Right lobe of liver (tissue), 6 donors: ENCODE measurements at regions not wholly inside any gene's neighbourhood (a gene's known extent, or its start where the extent isn't known, plus 50 kb on each side); places are given as distances from the start of the nearest gene placed in this dataset.

Experiments used
- ATAC-seq, 4 donors: fragments of 200-7000 bp; cut with Tn5 transposase; one replicate each; pipeline ENCODE4 v1.9.1; 2020; ENCODE audit warnings: mild to moderate bottlenecking in 4 of 4, moderate library complexity in 4 of 4
- DNase-seq, 3 donors: peaks; one replicate each; pipeline ENCODE4 v3.0.0-alpha.2; 2020
- H3K27ac ChIP-seq, 3 donors: fragments of 200-600 bp; one replicate each; pipeline ENCODE4 v1.8.0; 2022
- H3K27me3 ChIP-seq, 2 donors: fragments of 200-600 bp; one replicate each; pipeline ENCODE4 v1.8.0; 2022
- H3K36me3 ChIP-seq, 4 donors: fragments of 200-600 bp; sonication (generic) in 1 of 4; one replicate each; pipeline versions ENCODE4 v1.5.1 to v1.8.0; 2017 to 2022; ENCODE audit warnings: control low read depth in 1 of 4
- H3K4me1 ChIP-seq, 4 donors: fragments of 200-600 bp; sonication (generic) in 1 of 4; one replicate each; pipeline versions ENCODE4 v1.5.1 to v1.8.0; 2017 to 2022; ENCODE audit warnings: control low read depth in 1 of 4
- H3K4me3 ChIP-seq, 3 donors: fragments of 200-600 bp; one replicate each; pipeline ENCODE4 v1.8.0; 2022
- H3K9me3 ChIP-seq, 4 donors: fragments of 200-600 bp; sonication (generic) in 1 of 4; one replicate each; pipeline versions ENCODE4 v1.5.1 to v1.8.0; 2017 to 2022; ENCODE audit warnings: control low read depth in 1 of 4
- CTCF ChIP-seq, 4 donors: fragments of 200-600 bp in 3 of 4; fragments of 450-650 bp in 1 of 4; IDR thresholded peaks; one replicate each; pipeline versions ENCODE4 v1.5.1 to v1.8.0; 2016 to 2022; ENCODE audit warnings: antibody characterized with exemption in 4 of 4, mild to moderate bottlenecking in 2 of 4
- POLR2A ChIP-seq: fragments of 450-650 bp; IDR thresholded peaks from one replicate; pipeline ENCODE4 v1.6.1; 2017; ENCODE audit warnings: antibody characterized with exemption, mild to moderate bottlenecking
- WGBS: methylation state at CpG from one replicate; pipeline ENCODE4 v1.1.6; 2018; ENCODE audit warnings: low coverage, low lambda C conversion rate; ENCODE audit not compliant: insufficient coverage; ENCODE audit errors: missing lambda C conversion rate; 5-methylcytosine and 5-hydroxymethylcytosine counted together
- intact Hi-C, 2 donors: fragments of 100-400 bp; cut with DNase I; formaldehyde crosslinking; loops; one replicate each; pipeline versions ENCODE4 v1.11.2 to v1.14.1; 2022
- donor health status: DM: no; HTN: yes; CAD: no.
- donor health status: DM: no; HTN: no; CAD: no.
- donor health status: DM: no; HTN: no; CAD: no.
- donor health status: DM: no; HTN: yes; CAD: no.
- donor health status: DM: no; HTN: yes; CAD: no.

- Histone ChIP-seq H3K4me3 (no peak overlapping the region), H3K36me3 (no peaks in the 10 kb centered on the region), H3K27ac (no peak overlapping the region), H3K27me3 (no peaks in the 10 kb centered on the region), H3K9me3 (no peaks in the 10 kb centered on the region), H3K4me1 (no peaks in the 10 kb centered on the region)
- ATAC-seq (no peak), DNase-seq (peak in 1 of 3 donors; percentile 32)
- TF ChIP-seq CTCF (IDR thresholded peaks at IDR 0.05) (no peak), POLR2A (no peak)
- intact Hi-C loops = no loop called here
- WGBS = 75% methylated on average over 10 of the region's 17 CpGs
Observed at GRCh38 chr19:30083125-30083681, 141.2 kb downstream of the URI1 start.

- no peak for ATAC-seq
Observed at GRCh38 chr19:30083701-30084156, 141.7 kb downstream of the URI1 start.

GRCh38 chr19:30084390-30084819 is 142.4 kb downstream of the URI1 start:
- Histone ChIP-seq H3K9me3 (no peaks in the 10 kb centered on the region), H3K27me3 (no peaks in the 10 kb centered on the region), H3K4me1 (no peaks in the 10 kb centered on the region), H3K4me3 (no peak overlapping the region), H3K27ac (no peak overlapping the region), H3K36me3 (no peaks in the 10 kb centered on the region)
- intact Hi-C loops = no loop called here
- peak in 1 of 3 donors; percentile 33 for DNase-seq
- no peak for TF ChIP-seq POLR2A
- no peak for ATAC-seq
- WGBS = 62% methylated on average over 3 of the region's 12 CpGs

More at GRCh38 chr19:30083701-30084156, 141.7 kb downstream of the URI1 start:
- H3K4me1 ChIP-seq = no peaks in the 10 kb centered on the region
- no peak overlapping the region for H3K4me3 ChIP-seq
- TF ChIP-seq POLR2A (no peak), CTCF (IDR thresholded peaks at IDR 0.05) (no peak)
- H3K27ac ChIP-seq = no peak overlapping the region
- intact Hi-C loops = no loop called here
- no peaks in the 10 kb centered on the region for H3K27me3 ChIP-seq
- no peaks in the 10 kb centered on the region for H3K36me3 ChIP-seq
- 61% methylated on average over 12 of the region's 12 CpGs for WGBS
- peak in 1 of 3 donors; percentile 13 for DNase-seq
- H3K9me3 ChIP-seq = no peaks in the 10 kb centered on the region

GRCh38 chr19:30085394-30085793 is 143.4 kb downstream of the URI1 start:
- H3K9me3 ChIP-seq = no peaks in the 10 kb centered on the region
- no peak overlapping the region for H3K27ac ChIP-seq
- DNase-seq (peak in 1 of 3 donors; percentile 16), ATAC-seq (no peak)
- TF ChIP-seq CTCF (IDR thresholded peaks at IDR 0.05) (no peak), POLR2A (no peak)
- H3K36me3 ChIP-seq = no peaks in the 10 kb centered on the region
- no peak overlapping the region for H3K4me3 ChIP-seq
- no peaks in the 10 kb centered on the region for H3K4me1 ChIP-seq
- H3K27me3 ChIP-seq = no peaks in the 10 kb centered on the region
- WGBS = 90% methylated on average over 3 of the region's 10 CpGs
- intact Hi-C loops = no loop called here

GRCh38 chr19:30086220-30086619 is 144.2 kb downstream of the URI1 start:
- ATAC-seq = no peak
- no peaks in the 10 kb centered on the region for H3K4me1 ChIP-seq
- H3K4me3 ChIP-seq = no peak overlapping the region
- H3K9me3 ChIP-seq = no peaks in the 10 kb centered on the region
- 56% methylated on average over 5 of the region's 5 CpGs for WGBS
- H3K27me3 ChIP-seq = no peaks in the 10 kb centered on the region
- TF ChIP-seq CTCF (IDR thresholded peaks at IDR 0.05) (no peak), POLR2A (no peak)
- no peaks in the 10 kb centered on the region for H3K36me3 ChIP-seq
- intact Hi-C loops = no loop called here
- H3K27ac ChIP-seq = no peak overlapping the region
- peak in 1 of 3 donors; percentile 6 for DNase-seq
